Endodermal cell (in vitro differentiated cells): ENCODE measurements at regions not wholly inside any gene's neighbourhood (a gene's known extent, or its start where the extent isn't known, plus 50 kb on each side); places are given as distances from the start of the nearest gene placed in this dataset.
"Not testable (repeated sequence)": the region's sequence is repeated elsewhere in the genome, so short reads cannot be mapped to it uniquely, and the experiment has no call there.

ENCODE experiments used
- DNase-seq: peaks from one replicate; pipeline ENCODE4 v3.0.0-alpha.2; 2017
- H3K27ac ChIP-seq: 2 replicates; pipeline ENCODE4 v1.5.1; 2013; ENCODE audit warnings: mild to moderate bottlenecking, low read depth, low read length, moderate library complexity
- H3K27me3 ChIP-seq: 2 replicates; pipeline ENCODE4 v1.6.1; 2013; ENCODE audit warnings: mild to moderate bottlenecking, low read length, moderate library complexity; ENCODE audit not compliant: insufficient read depth, control insufficient read depth, poor library complexity, severe bottlenecking
- H3K36me3 ChIP-seq: 2 replicates; pipeline ENCODE4 v1.7.0; 2013; ENCODE audit warnings: mild to moderate bottlenecking, low read length, moderate library complexity; ENCODE audit not compliant: control insufficient read depth, insufficient read depth
- H3K4me1 ChIP-seq: one replicate; pipeline ENCODE4 v1.7.0; 2013; ENCODE audit warnings: low read length; ENCODE audit not compliant: control insufficient read depth, insufficient read depth
- H3K4me3 ChIP-seq: 2 replicates; pipeline ENCODE4 v1.5.1; 2013; ENCODE audit warnings: mild to moderate bottlenecking, low read length, moderate library complexity
- H3K9ac ChIP-seq: 2 replicates; pipeline ENCODE4 v1.6.1; 2013; ENCODE audit warnings: mild to moderate bottlenecking, low read length, moderate library complexity; ENCODE audit not compliant: poor library complexity, severe bottlenecking; ENCODE audit errors: extremely low read depth
- H3K9me3 ChIP-seq: 2 replicates; pipeline ENCODE4 v1.6.1; 2013; ENCODE audit warnings: mild to moderate bottlenecking, low read length, moderate library complexity; ENCODE audit not compliant: control insufficient read depth
- H3K27ac Mint-ChIP-seq: 2 replicates; pipeline ENCODE4 v1.8.0; 2020; ENCODE audit warnings: mixed read lengths
- H3K27me3 Mint-ChIP-seq: 2 replicates; pipeline ENCODE4 v1.8.0; 2021; ENCODE audit warnings: mild to moderate bottlenecking, mixed read lengths; ENCODE audit not compliant: insufficient read depth
- H3K36me3 Mint-ChIP-seq: 2 replicates; pipeline ENCODE4 v1.8.0; 2020; ENCODE audit warnings: low read depth, mixed read lengths
- H3K4me1 Mint-ChIP-seq: 2 replicates; pipeline ENCODE4 v1.8.0; 2020; ENCODE audit warnings: mixed read lengths
- H3K4me3 Mint-ChIP-seq: 2 replicates; pipeline ENCODE4 v1.8.0; 2020; ENCODE audit warnings: mild to moderate bottlenecking, moderate library complexity, mixed read lengths
- H3K9me3 Mint-ChIP-seq: 2 replicates; pipeline ENCODE4 v1.8.0; 2020; ENCODE audit warnings: mild to moderate bottlenecking, mixed read lengths
- CTCF ChIP-seq: fragments of 200-600 bp; sonication (generic); conservative IDR thresholded peaks from 2 replicates; pipeline ENCODE4 v1.5.0; 2021; ENCODE audit warnings: antibody characterized with exemption, mild to moderate bottlenecking
- WGBS, 2 experiments: methylation state at CpG; one replicate each; pipeline versions ENCODE4 v1.1.5 to v1.1.7; 2013; ENCODE audit warnings: missing lambda C conversion rate in 2 of 2, mixed read lengths in 1 of 2; ENCODE audit not compliant: insufficient coverage in 1 of 2, insufficient read length in 1 of 2; 5-methylcytosine and 5-hydroxymethylcytosine counted together

GRCh38 chr17:20721171-20721570 lies 141.6 kb downstream of the CDRT15L2 start:
- no peak overlapping the region for H3K9ac ChIP-seq
- H3K36me3 ChIP-seq = no peaks in the 10 kb centered on the region
- WGBS, 2 experiments = 87 to 91% methylated on average over 3 to 5 of the region's 5 CpGs
- H3K27me3 Mint-ChIP-seq = no peaks in the 10 kb centered on the region
- H3K4me1 Mint-ChIP-seq = no peaks in the 10 kb centered on the region
- H3K4me1 ChIP-seq = no peaks in the 10 kb centered on the region
- H3K9me3 ChIP-seq = no peaks in the 10 kb centered on the region
- H3K9me3 Mint-ChIP-seq = peaks cover 5% of the 10 kb centered on the region
- DNase-seq = no peak
- H3K4me3 Mint-ChIP-seq = no peak overlapping the region
- H3K27ac Mint-ChIP-seq = no peak overlapping the region
- no peak overlapping the region for H3K4me3 ChIP-seq
- TF ChIP-seq CTCF = no peak
- H3K27me3 ChIP-seq = no peaks in the 10 kb centered on the region
- H3K27ac ChIP-seq = no peak overlapping the region
- H3K36me3 Mint-ChIP-seq = no peaks in the 10 kb centered on the region

DNA sequence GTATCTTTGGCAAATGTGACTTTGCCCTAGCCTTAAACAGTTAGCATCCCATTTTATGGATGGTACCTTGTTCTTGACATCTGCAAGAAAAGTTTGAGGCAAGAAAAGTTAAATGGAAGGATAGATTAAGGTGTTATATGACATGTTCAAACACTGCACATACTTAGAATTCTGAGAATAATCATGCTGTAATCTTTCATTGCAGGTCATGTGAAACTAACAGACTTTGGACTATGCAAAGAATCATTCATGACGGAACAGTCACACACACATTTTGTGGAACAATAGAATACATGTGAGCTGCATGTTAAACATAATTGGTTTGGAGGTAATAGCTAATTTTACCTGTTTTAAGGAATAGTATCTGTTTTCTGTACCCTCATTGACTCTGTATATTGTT lies 144.9 kb downstream of the CDRT15L2 start:
- H3K36me3 Mint-ChIP-seq, H3K4me3 ChIP-seq, H3K36me3 ChIP-seq, DNase-seq, H3K4me1 Mint-ChIP-seq, H3K27ac ChIP-seq, H3K9me3 ChIP-seq, H3K9me3 Mint-ChIP-seq, H3K27ac Mint-ChIP-seq, H3K27me3 Mint-ChIP-seq, H3K4me3 Mint-ChIP-seq, H3K27me3 ChIP-seq, H3K4me1 ChIP-seq, H3K9ac ChIP-seq: not testable (repeated sequence)
- WGBS, 2 experiments = 88 to 93% methylated on average over 1 of the region's 1 CpG

GRCh38 chr17:20727201-20727600 lies 147.7 kb downstream of the CDRT15L2 start:
- not testable (repeated sequence) for H3K27me3 Mint-ChIP-seq, H3K9me3 ChIP-seq, H3K27ac Mint-ChIP-seq, H3K36me3 Mint-ChIP-seq, H3K4me3 ChIP-seq, H3K9ac ChIP-seq, H3K27me3 ChIP-seq, DNase-seq, H3K4me3 Mint-ChIP-seq, H3K4me1 Mint-ChIP-seq, H3K27ac ChIP-seq, H3K9me3 Mint-ChIP-seq, H3K36me3 ChIP-seq, H3K4me1 ChIP-seq
- WGBS, 2 experiments = 92 to 96% methylated on average over 4 to 7 of the region's 7 CpGs

DNA sequence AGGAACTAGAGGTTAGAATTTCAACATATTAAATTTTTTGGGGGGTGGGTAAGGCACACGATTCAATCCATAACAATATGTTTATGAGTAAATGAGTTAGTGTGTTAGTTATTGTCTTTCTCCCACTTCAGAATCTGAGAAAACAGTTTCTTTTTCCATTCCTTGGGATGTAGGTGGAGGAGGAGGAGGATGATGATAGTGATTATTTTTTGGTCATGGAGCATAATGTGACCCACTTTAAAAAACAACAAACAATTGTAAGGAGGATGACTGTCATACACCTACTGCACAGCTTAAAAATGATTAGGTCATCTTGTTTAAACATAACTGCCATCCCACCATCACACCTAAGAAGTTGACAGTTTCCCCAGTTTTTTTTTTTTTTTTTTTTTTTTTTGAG lies 148.7 kb downstream of the CDRT15L2 start:
- no peak overlapping the region for H3K9ac ChIP-seq
- H3K9me3 ChIP-seq = no peaks in the 10 kb centered on the region
- no peaks in the 10 kb centered on the region for H3K4me1 ChIP-seq
- Mint-ChIP-seq H3K27ac (no peak overlapping the region), H3K9me3 (no peaks in the 10 kb centered on the region), H3K27me3 (no peaks in the 10 kb centered on the region), H3K36me3 (no peaks in the 10 kb centered on the region), H3K4me3 (no peak overlapping the region), H3K4me1 (no peaks in the 10 kb centered on the region)
- H3K36me3 ChIP-seq = no peaks in the 10 kb centered on the region
- 83 to 94% methylated on average over 1 of the region's 1 CpG for WGBS, 2 experiments
- no peak for DNase-seq
- no peak overlapping the region for H3K4me3 ChIP-seq
- no peak overlapping the region for H3K27ac ChIP-seq
- TF ChIP-seq CTCF = no peak
- H3K27me3 ChIP-seq = no peaks in the 10 kb centered on the region

- H3K4me3 ChIP-seq, DNase-seq, H3K27ac ChIP-seq, H3K4me1 Mint-ChIP-seq, H3K27me3 Mint-ChIP-seq, H3K4me3 Mint-ChIP-seq, H3K36me3 Mint-ChIP-seq, H3K9me3 Mint-ChIP-seq, H3K36me3 ChIP-seq, H3K9me3 ChIP-seq, H3K9ac ChIP-seq, H3K4me1 ChIP-seq, H3K27ac Mint-ChIP-seq, H3K27me3 ChIP-seq: not testable (repeated sequence)
- WGBS, 2 experiments = 93% methylated on average over 3 of the region's 6 CpGs; no CpG with 5 or more reads in 1 of the 2 experiments
These were observed 151.6 kb downstream of the CDRT15L2 start for GRCh38 chr17:20731131-20731530.
